Endometrium (tissue), 2 donors: ENCODE measurements at regions not wholly inside any gene's neighbourhood (a gene's known extent, or its start where the extent isn't known, plus 50 kb on each side); places are given as distances from the start of the nearest gene placed in this dataset.

Experiments
- FAIRE-seq: peaks from 2 replicates; lab custom pipeline; 2012; peaks lifted over from hg19 to GRCh38; lab: Jason Lieb, UNC
- donor health status: control.
- donor health status: control.

GRCh38 chr2:12931186-12931844 is 214.6 kb downstream of the TRIB2 start:
- peak; percentile 74 for FAIRE-seq

DNA sequence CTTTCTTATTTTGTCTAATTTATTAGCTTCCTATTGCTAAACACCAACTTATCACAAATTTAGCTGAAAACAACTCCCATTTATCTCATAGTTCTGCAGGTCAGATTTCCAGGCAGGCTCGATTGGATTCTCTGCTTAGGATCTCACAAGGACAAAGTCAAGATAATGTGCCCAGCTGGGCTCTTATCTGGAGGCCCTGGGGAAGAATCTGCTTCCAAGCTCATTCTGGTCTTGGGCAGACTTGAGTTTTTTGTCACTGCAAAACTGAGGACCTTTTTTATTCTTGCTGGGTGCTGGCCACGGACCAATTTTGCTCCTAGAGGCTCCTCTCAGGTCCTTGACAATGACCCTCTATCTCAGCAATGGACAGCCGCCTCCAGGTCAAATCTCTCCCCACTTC is 215.5 kb downstream of the TRIB2 start:
- no peak for FAIRE-seq

DNA sequence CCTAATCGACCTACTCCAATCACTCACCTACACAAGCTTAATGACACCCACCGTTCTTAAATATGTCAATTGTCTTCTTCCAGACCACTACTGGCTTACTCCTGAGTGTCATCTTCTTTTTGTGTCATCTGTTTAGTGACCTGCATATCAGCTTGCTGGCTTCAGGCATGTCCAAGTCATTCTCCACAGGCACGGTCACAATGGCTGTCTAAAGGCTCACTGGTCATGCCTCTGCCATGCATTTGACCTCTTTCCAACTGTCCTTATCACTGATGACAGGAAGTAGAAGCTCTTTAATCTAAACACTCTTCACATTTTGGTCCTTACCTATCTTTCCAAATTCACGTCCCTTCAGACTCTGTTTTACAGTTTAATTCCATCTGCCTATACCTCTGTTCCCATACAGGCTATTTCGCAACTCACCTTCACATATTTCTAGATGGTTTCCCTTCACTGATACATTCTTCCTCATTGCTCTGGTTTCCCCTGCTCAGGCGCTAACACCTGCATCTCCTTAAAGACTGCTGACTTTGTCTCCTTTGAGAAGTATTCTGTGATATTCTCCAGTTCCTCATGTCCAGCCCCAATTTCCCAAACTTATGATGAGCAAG is 217.5 kb downstream of the TRIB2 start:
- FAIRE-seq = no peak

DNA sequence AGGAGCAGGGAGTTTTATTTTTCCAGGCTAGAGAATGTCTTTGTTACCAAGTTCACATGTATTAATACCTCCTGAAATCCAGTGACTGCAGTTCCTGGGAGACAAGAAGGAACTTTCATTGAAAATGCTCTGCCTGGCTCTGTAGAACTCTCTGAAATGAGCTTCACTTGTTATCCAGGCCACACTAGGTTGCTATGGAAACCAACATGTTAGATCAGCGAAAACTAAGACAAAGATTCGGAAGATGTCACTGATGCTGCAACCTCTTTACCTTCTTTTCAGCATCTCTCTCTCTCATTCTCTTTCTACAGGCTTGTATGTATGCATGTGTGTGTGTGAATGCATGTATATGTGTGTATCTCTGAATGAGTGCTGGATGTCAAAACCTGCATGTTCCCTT is 218.5 kb downstream of the TRIB2 start:
- FAIRE-seq = no peak

DNA sequence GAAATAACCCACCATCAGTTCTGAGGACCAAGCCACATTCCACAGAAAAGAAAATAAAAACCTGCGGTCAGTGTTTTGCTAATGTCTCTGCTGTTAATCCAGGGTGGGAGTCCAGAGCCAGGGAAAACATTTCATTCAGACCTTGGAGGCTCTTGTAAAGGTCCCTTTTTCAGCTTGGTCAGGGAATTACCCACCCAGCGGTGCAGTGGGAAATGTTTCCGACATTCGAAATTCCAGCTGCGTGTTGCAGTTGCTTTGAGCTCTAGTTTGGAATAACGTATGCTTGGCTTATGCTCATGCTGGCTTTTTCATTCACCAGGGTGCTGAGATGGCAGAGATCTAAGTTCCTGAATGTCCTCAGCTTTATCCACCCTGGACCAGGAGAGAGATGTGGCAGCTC is 219.1 kb downstream of the TRIB2 start:
- no peak for FAIRE-seq

- FAIRE-seq = no peak
Observed at GRCh38 chr2:12941203-12941602, 224.5 kb downstream of the TRIB2 start.

GRCh38 chr2:12948231-12948960 is 231.7 kb downstream of the TRIB2 start:
- FAIRE-seq = no peak

- no peak for FAIRE-seq
Observed at GRCh38 chr2:12948961-12949353, 232.2 kb downstream of the TRIB2 start.

DNA sequence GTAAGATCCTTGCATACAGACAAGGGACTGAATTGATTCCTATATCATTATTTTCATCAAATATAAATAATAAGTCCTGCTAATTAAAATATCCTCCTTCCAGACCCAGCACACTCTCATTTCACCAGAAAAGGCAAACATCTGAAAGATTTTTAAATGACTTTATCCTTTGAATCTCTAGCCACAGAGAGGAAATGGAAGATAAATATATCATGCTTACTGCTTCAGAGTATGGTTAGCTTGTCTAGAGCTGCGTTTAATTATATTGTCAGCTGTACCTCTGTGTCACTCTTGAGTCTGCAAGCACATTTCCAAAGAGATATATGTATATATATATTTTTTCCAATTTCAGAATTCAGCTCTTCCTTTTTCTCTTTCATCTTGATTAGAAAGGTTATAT is 232.7 kb downstream of the TRIB2 start:
- no peak for FAIRE-seq

- no peak for FAIRE-seq
Observed at GRCh38 chr2:12950174-12950573, 233.4 kb downstream of the TRIB2 start.

- no peak for FAIRE-seq
Observed at GRCh38 chr2:12950957-12951656, 234.4 kb downstream of the TRIB2 start.

DNA sequence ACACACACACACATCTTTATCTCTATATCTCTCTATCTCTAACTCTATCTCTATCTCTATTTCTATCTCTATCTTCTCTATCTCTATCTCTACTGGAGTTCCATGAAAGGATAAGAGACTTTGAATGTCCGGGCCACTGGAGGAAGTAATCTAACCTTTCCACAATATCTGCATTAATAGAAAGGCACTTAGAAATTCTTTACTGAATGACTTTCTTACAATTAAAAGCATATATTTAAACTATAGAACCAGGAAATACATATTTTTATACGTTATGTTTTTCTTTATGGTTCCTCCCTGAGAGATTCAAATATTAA is 234.9 kb downstream of the TRIB2 start:
- no peak for FAIRE-seq

DNA sequence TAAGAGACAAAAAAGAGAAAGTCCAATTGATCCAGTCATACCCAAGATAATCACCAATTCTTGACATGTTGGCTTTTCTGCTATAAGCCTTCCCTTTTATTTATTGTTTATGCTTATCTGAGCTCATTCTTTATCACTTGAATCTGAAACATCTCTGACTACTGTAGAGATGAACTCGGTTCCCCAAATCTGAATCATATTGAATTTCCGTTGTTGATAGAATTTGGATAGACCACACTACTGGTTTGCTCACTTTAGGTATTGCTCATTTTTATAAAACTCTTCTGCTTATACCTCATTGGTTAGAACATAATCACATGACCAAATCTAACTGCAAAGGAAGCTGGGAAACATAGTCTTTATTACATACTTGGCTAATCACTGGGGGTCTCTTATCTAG is 236.9 kb downstream of the TRIB2 start:
- no peak for FAIRE-seq

DNA sequence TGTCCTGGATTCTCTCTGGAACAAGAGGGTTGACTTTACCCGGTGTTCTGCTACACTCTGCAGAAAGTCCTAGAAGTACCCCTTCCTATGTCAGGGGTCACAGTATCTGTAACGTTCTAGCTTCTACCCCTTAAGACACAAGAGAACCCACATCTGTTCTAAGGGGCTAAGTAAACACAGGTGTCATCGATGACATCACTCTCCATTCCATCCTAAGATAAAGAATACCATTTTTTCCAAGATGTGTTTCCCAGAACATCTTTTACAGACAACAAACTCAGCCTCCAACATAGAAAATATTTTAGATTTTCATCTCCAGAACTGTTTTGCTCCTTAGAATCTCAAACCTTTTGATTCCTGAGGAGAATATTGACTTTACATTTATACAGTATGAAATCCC is 239.1 kb downstream of the TRIB2 start:
- no peak for FAIRE-seq

DNA sequence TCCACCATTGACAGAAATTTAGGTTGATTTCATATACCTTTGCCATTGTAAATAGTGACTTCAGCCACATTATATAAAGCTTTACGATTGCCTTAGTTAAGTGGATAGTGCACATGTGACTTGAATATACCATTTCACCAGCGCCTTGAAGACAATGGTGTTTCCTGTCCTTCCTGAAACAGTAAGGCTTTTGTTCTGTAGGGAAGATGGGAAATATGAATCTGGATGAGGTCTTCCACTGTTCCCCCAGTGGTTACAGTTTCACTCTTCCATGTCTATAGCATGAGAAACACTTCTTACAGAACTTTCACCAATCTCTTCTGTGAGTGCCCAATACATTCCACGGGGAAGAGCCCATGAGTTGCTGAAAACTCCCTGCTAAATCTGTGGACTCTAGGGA is 240.5 kb downstream of the TRIB2 start:
- no peak for FAIRE-seq

GRCh38 chr2:12959935-12960334 is 243.2 kb downstream of the TRIB2 start:
- FAIRE-seq = no peak

DNA sequence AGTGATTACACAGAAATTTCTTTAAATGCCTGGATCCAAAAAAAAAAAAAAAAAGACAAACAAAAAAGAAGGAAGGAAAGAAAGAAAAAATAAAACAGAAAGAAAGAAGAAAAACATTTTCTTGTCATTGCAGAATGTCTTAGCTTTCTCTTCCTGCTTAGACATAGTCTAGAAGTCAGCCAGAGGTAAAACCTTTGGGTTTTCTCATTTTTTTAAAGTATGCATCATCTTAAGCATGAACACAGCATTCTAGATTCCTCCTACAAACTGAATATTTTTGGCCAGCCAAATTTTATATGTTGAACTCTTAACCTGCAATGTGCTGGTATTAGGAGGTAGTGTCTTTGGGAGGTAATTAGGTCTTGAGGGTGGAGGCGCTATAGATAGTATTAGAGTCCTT is 243.9 kb downstream of the TRIB2 start:
- no peak for FAIRE-seq

- no peak for FAIRE-seq
Observed at GRCh38 chr2:12964904-12965539, 248.3 kb downstream of the TRIB2 start.

DNA sequence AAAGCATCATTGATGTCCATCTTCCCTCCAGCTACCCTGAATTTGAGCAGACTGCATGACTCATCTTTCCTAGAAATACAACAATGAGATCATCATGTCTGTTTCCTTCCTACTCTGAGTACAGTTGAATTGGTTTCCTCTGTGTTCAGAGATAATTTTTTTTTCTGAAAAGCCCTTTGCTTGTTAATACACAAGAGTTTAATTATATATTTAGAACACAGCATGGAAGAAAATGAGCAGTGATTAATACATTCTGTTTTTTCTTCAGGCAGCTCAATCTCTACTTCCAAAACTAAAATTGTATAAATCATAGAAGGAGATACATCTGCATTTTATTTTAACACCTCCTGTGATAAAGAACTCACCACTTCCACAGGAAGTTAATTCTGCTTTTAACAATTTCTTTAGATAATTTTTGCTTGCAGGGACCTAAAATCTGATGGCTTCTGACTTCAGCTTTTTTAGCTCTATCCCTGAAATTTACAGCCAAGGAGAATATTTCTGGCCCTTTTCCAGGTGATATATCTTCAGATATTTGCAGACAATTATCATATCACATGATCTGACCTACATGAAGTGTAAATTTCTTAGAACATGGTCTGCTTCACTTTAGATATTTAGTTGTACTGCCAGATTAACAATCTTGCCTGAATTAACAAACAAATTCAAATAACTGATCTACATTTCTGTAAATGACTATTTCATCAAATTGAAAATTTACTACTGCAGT is 249.0 kb downstream of the TRIB2 start:
- peak; percentile 58 for FAIRE-seq

GRCh38 chr2:12967804-12968203 is 251.1 kb downstream of the TRIB2 start:
- FAIRE-seq = no peak

GRCh38 chr2:12968399-12968798 is 251.7 kb downstream of the TRIB2 start:
- FAIRE-seq = no peak

DNA sequence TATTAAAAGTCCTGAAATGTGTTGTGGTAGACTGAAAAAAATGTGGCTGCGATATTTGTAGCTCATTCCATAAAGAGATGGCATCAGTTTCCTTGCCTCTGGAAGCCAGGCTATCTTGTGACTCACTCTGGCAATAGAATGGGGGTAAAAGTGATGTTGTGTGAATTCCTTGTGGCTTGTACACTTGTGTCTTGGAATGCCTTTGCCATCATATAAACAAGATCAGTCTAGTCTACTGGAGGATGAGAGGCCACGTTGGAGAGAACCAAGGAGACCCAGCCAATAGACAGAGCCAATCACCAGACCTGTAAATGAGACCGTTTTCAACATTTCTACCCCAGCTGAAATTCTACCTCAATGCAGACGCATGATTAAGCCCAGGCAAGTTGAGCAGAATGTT is 254.1 kb downstream of the TRIB2 start:
- FAIRE-seq = no peak
